ENCODE measurements at regions not wholly inside any gene's neighbourhood (a gene's known extent, or its start where the extent isn't known, plus 50 kb on each side); places are given as distances from the start of the nearest gene placed in this dataset.
"Not testable (repeated sequence)": the region's sequence is repeated elsewhere in the genome, so short reads cannot be mapped to it uniquely, and the experiment has no call there.

- no peak for DNase-seq
- H3K4me1 ChIP-seq (ENCODE audit: low read length) = no peaks in the 10 kb centered on the region
- no peaks in the 10 kb centered on the region for H3K79me2 ChIP-seq (ENCODE audit: low read length)
- H3K4me2 ChIP-seq (ENCODE audit: low read depth, low read length) = no peak overlapping the region
- TF ChIP-seq EZH2 (optimal IDR thresholded peaks at IDR 0.05; ENCODE audit: low read depth, low read length) = no peak
- TF ChIP-seq CTCF (IDR thresholded peaks at IDR 0.05; ENCODE audit: low read length) = no peak
- TF ChIP-seq EZH2phosphoT487 (IDR thresholded peaks at IDR 0.05; ENCODE audit: low read length) = no peak
- no peaks in the 10 kb centered on the region for H3K36me3 ChIP-seq (replicated peaks; ENCODE audit: insufficient read depth, low read length)
- H3K4me3 ChIP-seq (ENCODE audit: low read length) = no peak overlapping the region
- no peaks in the 10 kb centered on the region for H3F3A ChIP-seq (ENCODE audit: insufficient read depth, low read length)
- no peak overlapping the region for H3K9ac ChIP-seq (ENCODE audit: low read length)
- no peak overlapping the region for H2AFZ ChIP-seq (ENCODE audit: low read length)
- no peaks in the 10 kb centered on the region for H3K9me2 ChIP-seq (replicated peaks; ENCODE audit: insufficient read depth, low read length)
- no peak overlapping the region for H3K27ac ChIP-seq (ENCODE audit: low read length)
- H4K20me1 ChIP-seq (ENCODE audit: insufficient read depth, low read length) = no peaks in the 10 kb centered on the region
- H3K27me3 ChIP-seq (replicated peaks; ENCODE audit: insufficient read depth, low read length) = no peaks in the 10 kb centered on the region
- no peaks in the 10 kb centered on the region for H3K9me3 ChIP-seq (replicated peaks; ENCODE audit: insufficient read depth, low read length)
These were observed 361.0 kb downstream of the ETV1 start for GRCh38 chr7:13628239-13629001.

GRCh38 chr7:13631207-13632049, 358.0 kb downstream of the ETV1 start:
- not testable (repeated sequence) for H3K79me2 ChIP-seq (ENCODE audit: low read length); H3K4me1 ChIP-seq (ENCODE audit: low read length); H3K27ac ChIP-seq (ENCODE audit: low read length); H3K27me3 ChIP-seq (replicated peaks; ENCODE audit: insufficient read depth, low read length); H2AFZ ChIP-seq (ENCODE audit: low read length); H3K9ac ChIP-seq (ENCODE audit: low read length); H3F3A ChIP-seq (ENCODE audit: insufficient read depth, low read length); H3K4me2 ChIP-seq (ENCODE audit: low read depth, low read length); H3K4me3 ChIP-seq (ENCODE audit: low read length); H3K9me2 ChIP-seq (replicated peaks; ENCODE audit: insufficient read depth, low read length); H4K20me1 ChIP-seq (ENCODE audit: insufficient read depth, low read length); H3K36me3 ChIP-seq (replicated peaks; ENCODE audit: insufficient read depth, low read length); DNase-seq; H3K9me3 ChIP-seq (replicated peaks; ENCODE audit: insufficient read depth, low read length)

- Histone ChIP-seq H3K9me3 (replicated peaks; ENCODE audit: insufficient read depth, low read length) (no peaks in the 10 kb centered on the region), H3K27me3 (replicated peaks; ENCODE audit: insufficient read depth, low read length) (no peaks in the 10 kb centered on the region), H3K9me2 (replicated peaks; ENCODE audit: insufficient read depth, low read length) (no peaks in the 10 kb centered on the region), H3K9ac (ENCODE audit: low read length) (no peak overlapping the region), H3K4me2 (ENCODE audit: low read depth, low read length) (no peak overlapping the region), H3K4me3 (ENCODE audit: low read length) (no peak overlapping the region), H3F3A (ENCODE audit: insufficient read depth, low read length) (no peaks in the 10 kb centered on the region), H4K20me1 (ENCODE audit: insufficient read depth, low read length) (no peaks in the 10 kb centered on the region), H3K36me3 (replicated peaks; ENCODE audit: insufficient read depth, low read length) (no peaks in the 10 kb centered on the region), H3K79me2 (ENCODE audit: low read length) (no peaks in the 10 kb centered on the region), H3K4me1 (ENCODE audit: low read length) (no peaks in the 10 kb centered on the region), H2AFZ (ENCODE audit: low read length) (no peak overlapping the region), H3K27ac (ENCODE audit: low read length) (no peak overlapping the region)
- DNase-seq = no peak
- TF ChIP-seq EZH2 (optimal IDR thresholded peaks at IDR 0.05; ENCODE audit: low read depth, low read length) = no peak
- no peak for TF ChIP-seq EZH2phosphoT487 (IDR thresholded peaks at IDR 0.05; ENCODE audit: low read length)
- TF ChIP-seq CTCF (IDR thresholded peaks at IDR 0.05; ENCODE audit: low read length) = no peak
These were observed 355.6 kb downstream of the ETV1 start for GRCh38 chr7:13633857-13634256.

GRCh38 chr7:13639396-13639795, 350.1 kb downstream of the ETV1 start:
- Histone ChIP-seq H3K27ac (ENCODE audit: low read length) (no peak overlapping the region), H3K9me3 (replicated peaks; ENCODE audit: insufficient read depth, low read length) (no peaks in the 10 kb centered on the region), H4K20me1 (ENCODE audit: insufficient read depth, low read length) (no peaks in the 10 kb centered on the region), H3K36me3 (replicated peaks; ENCODE audit: insufficient read depth, low read length) (no peaks in the 10 kb centered on the region), H2AFZ (ENCODE audit: low read length) (no peak overlapping the region), H3F3A (ENCODE audit: insufficient read depth, low read length) (no peaks in the 10 kb centered on the region), H3K79me2 (ENCODE audit: low read length) (no peaks in the 10 kb centered on the region), H3K4me1 (ENCODE audit: low read length) (no peaks in the 10 kb centered on the region), H3K4me2 (ENCODE audit: low read depth, low read length) (no peak overlapping the region), H3K9me2 (replicated peaks; ENCODE audit: insufficient read depth, low read length) (no peaks in the 10 kb centered on the region), H3K9ac (ENCODE audit: low read length) (no peak overlapping the region), H3K4me3 (ENCODE audit: low read length) (no peak overlapping the region), H3K27me3 (replicated peaks; ENCODE audit: insufficient read depth, low read length) (no peaks in the 10 kb centered on the region)
- DNase-seq = no peak
- TF ChIP-seq EZH2 (optimal IDR thresholded peaks at IDR 0.05; ENCODE audit: low read depth, low read length) (no peak), EZH2phosphoT487 (IDR thresholded peaks at IDR 0.05; ENCODE audit: low read length) (no peak), CTCF (IDR thresholded peaks at IDR 0.05; ENCODE audit: low read length) (no peak)
